Testis (tissue), 2 donors: ENCODE measurements at regions not wholly inside any gene's neighbourhood (a gene's known extent, or its start where the extent isn't known, plus 50 kb on each side); places are given as distances from the start of the nearest gene placed in this dataset.

Experiments
- DNase-seq: peaks from one replicate; pipeline ENCODE4 v3.0.0-alpha.2; 2019
- H3K27ac ChIP-seq, 2 donors: fragments of 200-600 bp; sonication (generic); one replicate each; pipeline ENCODE4 v1.5.1; 2019
- H3K27me3 ChIP-seq: fragments of 200-600 bp; sonication (generic); one replicate; pipeline ENCODE4 v1.5.1; 2019
- H3K36me3 ChIP-seq: fragments of 200-600 bp; sonication (generic); one replicate; pipeline ENCODE4 v1.5.1; 2017; ENCODE audit warnings: low read depth; ENCODE audit errors: missing control alignments
- H3K4me1 ChIP-seq: fragments of 200-600 bp; sonication (generic); one replicate; pipeline ENCODE4 v1.5.1; 2019
- H3K4me3 ChIP-seq, 2 donors: fragments of 200-600 bp; sonication (generic); one replicate each; pipeline ENCODE4 v1.5.1; 2017 to 2019
- H3K9me3 ChIP-seq: fragments of 200-600 bp; sonication (generic); one replicate; pipeline ENCODE4 v1.5.1; 2017
- POLR2A ChIP-seq: fragments of 450-650 bp; IDR thresholded peaks from one replicate; pipeline ENCODE4 v1.6.1; 2017; ENCODE audit warnings: antibody characterized with exemption, mild to moderate bottlenecking, moderate library complexity
- WGBS, 2 donors: methylation state at CpG; one replicate each; pipeline ENCODE4 v1.1.5; 2018; 5-methylcytosine and 5-hydroxymethylcytosine counted together
- intact Hi-C: fragments of 100-400 bp; cut with DNase I; formaldehyde crosslinking; loops from one replicate; pipeline ENCODE4 v1.15.1; 2023; ENCODE audit warnings: low total_unique reads
- TF ChIP-seq, protein P1 (sequence below), 3 experiments: fragments of 450-650 bp in 2 of 3; fragments of 200-600 bp in 1 of 3; sonication (generic) in 1 of 3; IDR thresholded peaks; one replicate each; pipeline ENCODE4 v1.5.1; 2016 to 2019; ENCODE audit warnings: antibody characterized with exemption in 3 of 3, mild to moderate bottlenecking in 2 of 3, moderate library complexity in 1 of 3

- Histone ChIP-seq H3K9me3 (no peaks in the 10 kb centered on the region), H3K4me3 (no peak overlapping the region), H3K27ac (no peak overlapping the region), H3K27me3 (no peaks in the 10 kb centered on the region), H3K36me3 (no peaks in the 10 kb centered on the region), H3K4me1 (no peaks in the 10 kb centered on the region)
- TF ChIP-seq POLR2A = no peak
- TF ChIP-seq, protein P1, sequence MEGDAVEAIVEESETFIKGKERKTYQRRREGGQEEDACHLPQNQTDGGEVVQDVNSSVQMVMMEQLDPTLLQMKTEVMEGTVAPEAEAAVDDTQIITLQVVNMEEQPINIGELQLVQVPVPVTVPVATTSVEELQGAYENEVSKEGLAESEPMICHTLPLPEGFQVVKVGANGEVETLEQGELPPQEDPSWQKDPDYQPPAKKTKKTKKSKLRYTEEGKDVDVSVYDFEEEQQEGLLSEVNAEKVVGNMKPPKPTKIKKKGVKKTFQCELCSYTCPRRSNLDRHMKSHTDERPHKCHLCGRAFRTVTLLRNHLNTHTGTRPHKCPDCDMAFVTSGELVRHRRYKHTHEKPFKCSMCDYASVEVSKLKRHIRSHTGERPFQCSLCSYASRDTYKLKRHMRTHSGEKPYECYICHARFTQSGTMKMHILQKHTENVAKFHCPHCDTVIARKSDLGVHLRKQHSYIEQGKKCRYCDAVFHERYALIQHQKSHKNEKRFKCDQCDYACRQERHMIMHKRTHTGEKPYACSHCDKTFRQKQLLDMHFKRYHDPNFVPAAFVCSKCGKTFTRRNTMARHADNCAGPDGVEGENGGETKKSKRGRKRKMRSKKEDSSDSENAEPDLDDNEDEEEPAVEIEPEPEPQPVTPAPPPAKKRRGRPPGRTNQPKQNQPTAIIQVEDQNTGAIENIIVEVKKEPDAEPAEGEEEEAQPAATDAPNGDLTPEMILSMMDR (IDR thresholded peaks at IDR 0.05) = no peak
- no peak for DNase-seq
- intact Hi-C loops = loop anchor here (5.0 kb wide), 1 partner anchor 261 kb away; no protein-coding TSS in a partner anchor
- 83 to 90% methylated on average over 1 to 8 of the region's 8 CpGs for WGBS, 2 donors
Measured at GRCh38 chr20:57086066-57086465, 180.4 kb downstream of the BMP7 start.

DNA sequence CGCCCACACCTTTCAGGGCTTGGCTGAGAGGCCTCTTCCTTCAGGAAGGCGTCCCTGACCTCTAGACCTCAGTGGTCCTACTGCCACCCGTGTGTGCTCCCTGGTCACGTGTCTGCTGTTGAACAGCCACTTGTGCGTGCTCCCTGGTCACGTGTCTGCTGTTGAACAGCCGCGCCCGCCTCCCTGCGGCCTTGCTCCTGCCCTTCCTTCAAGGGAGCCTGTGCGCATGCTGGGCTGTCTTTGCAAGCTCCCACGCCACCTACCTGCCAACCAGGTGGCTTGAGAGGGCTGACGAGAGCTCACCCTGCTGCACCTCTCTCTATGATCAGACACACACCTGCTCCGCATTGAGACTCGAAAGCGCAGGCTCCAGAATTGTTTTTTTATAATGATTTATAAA, 179.3 kb downstream of the BMP7 start:
- Histone ChIP-seq H3K27ac (no peak overlapping the region), H3K4me3 (no peak overlapping the region), H3K36me3 (no peaks in the 10 kb centered on the region), H3K4me1 (no peaks in the 10 kb centered on the region), H3K9me3 (no peaks in the 10 kb centered on the region), H3K27me3 (no peaks in the 10 kb centered on the region)
- intact Hi-C loops = loop anchor here (5.0 kb wide), 1 partner anchor 260 kb away; no protein-coding TSS in a partner anchor
- 60 to 67% methylated on average over 16 of the region's 16 CpGs for WGBS, 2 donors
- TF ChIP-seq, protein P1 (IDR thresholded peaks at IDR 0.05) = no peak
- TF ChIP-seq POLR2A = no peak
- DNase-seq = no peak

- 81 to 86% methylated on average over 7 of the region's 7 CpGs for WGBS, 2 donors
- intact Hi-C loops = loop anchor here (5.0 kb wide), 1 partner anchor 260 kb away; no protein-coding TSS in a partner anchor
- Histone ChIP-seq H3K4me3 (no peak overlapping the region), H3K9me3 (no peaks in the 10 kb centered on the region), H3K27ac (no peak overlapping the region), H3K36me3 (no peaks in the 10 kb centered on the region), H3K4me1 (peaks cover 3% of the 10 kb centered on the region), H3K27me3 (no peaks in the 10 kb centered on the region)
- TF ChIP-seq, protein P1 (IDR thresholded peaks at IDR 0.05) = no peak
- no peak for TF ChIP-seq POLR2A
- no peak for DNase-seq
Measured at GRCh38 chr20:57087705-57088104, 178.7 kb downstream of the BMP7 start.

GRCh38 chr20:57088436-57088835, 178.0 kb downstream of the BMP7 start:
- intact Hi-C loops = loop anchor here (5.0 kb wide), 1 partner anchor 259 kb away; no protein-coding TSS in a partner anchor
- WGBS, 2 donors = 51 to 66% methylated on average over 6 of the region's 6 CpGs
- Histone ChIP-seq H3K4me1 (peaks cover 3% of the 10 kb centered on the region), H3K4me3 (no peak overlapping the region), H3K27me3 (no peaks in the 10 kb centered on the region), H3K9me3 (no peaks in the 10 kb centered on the region), H3K27ac (no peak overlapping the region), H3K36me3 (no peaks in the 10 kb centered on the region)
- TF ChIP-seq, protein P1 (IDR thresholded peaks at IDR 0.05) = no peak
- no peak for TF ChIP-seq POLR2A
- DNase-seq = no peak

DNA sequence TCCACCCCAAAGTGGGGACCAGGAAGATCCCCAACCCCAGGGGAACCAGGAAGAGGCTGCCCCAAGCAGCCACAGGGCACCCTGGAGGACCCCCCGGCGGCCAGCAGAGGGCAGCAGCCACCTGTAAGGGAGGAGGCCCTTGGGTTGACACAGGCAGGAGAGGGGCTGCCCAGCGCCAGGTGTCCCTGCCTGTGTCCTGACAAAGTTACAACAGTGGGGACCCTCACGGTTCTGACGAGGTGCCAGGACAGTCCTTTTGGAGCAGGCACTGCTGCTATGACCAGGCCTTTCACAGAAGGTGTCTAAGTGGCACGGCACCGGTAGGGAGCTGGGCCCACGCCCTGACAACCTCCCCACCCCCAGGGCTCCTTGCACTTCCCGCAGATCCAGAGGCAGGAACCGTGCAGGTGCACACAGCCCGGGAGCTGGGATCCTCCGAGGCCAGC, 176.7 kb downstream of the BMP7 start:
- intact Hi-C loops = loop anchor here (5.0 kb wide), 1 partner anchor 258 kb away; no protein-coding TSS in a partner anchor
- TF ChIP-seq POLR2A = no peak
- TF ChIP-seq, protein P1 (IDR thresholded peaks at IDR 0.05) = peak; percentile 76 to 91 (median 82)
- no peak overlapping the region for H3K27ac ChIP-seq
- 27 to 47% methylated on average over 6 to 12 of the region's 12 CpGs for WGBS, 2 donors
- H3K4me3 ChIP-seq = no peak overlapping the region
- peaks cover 3% of the 10 kb centered on the region for H3K4me1 ChIP-seq
- peak; percentile 75 for DNase-seq
- no peaks in the 10 kb centered on the region for H3K36me3 ChIP-seq
- no peaks in the 10 kb centered on the region for H3K9me3 ChIP-seq
- H3K27me3 ChIP-seq = no peaks in the 10 kb centered on the region
